HG02870 (cell line): ENCODE measurements at regions not wholly inside any gene's neighbourhood (a gene's known extent, or its start where the extent isn't known, plus 50 kb on each side); places are given as distances from the start of the nearest gene placed in this dataset.
"Not testable (repeated sequence)": the region's sequence is repeated elsewhere in the genome, so short reads cannot be mapped to it uniquely, and the experiment has no call there.

Experiments
- ATAC-seq: cut with Tn5 transposase; IDR thresholded peaks from one replicate; pipeline ENCODE4 v1.9.1; 2021; ENCODE audit warnings: mild to moderate bottlenecking, moderate library complexity; ENCODE audit not compliant: unreplicated experiment

DNA sequence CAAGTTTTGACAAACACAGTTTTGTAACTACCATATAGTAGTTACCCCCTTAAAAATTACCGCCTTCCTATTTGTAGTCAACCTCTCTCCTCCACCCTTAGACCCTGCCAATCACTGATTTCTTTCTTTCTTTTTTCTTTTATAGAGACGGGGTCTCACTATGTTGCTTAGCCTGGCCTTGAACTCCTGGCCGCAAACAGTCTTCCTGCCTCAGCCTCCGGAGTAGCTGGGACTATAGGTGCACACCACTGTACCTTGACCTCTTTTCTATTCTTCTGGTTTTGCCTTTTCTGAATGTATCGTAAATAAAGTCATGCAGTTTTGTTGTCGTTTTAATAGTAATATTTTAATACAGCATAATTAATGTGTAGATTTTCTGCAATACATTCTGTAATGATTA is 460.3 kb downstream of the EPM2A start:
- no peak for ATAC-seq

DNA sequence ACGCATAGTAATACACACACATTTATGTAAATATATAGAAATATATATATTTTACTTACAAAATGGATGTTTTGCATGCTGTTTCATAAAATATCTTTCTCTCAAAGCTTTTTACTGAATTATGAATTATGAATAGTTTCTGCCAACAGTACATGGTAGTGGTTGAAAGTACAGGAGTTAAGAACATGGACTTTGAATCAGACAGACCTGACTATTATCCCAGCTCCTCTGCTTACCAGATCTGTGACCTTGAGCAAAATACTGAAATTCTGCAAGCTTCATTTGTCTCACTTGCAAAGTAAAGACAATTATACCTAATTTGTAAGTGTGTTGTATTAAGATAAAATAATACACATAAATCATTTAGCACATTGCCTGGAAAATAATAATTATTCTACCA is 459.5 kb downstream of the EPM2A start:
- ATAC-seq: no peak

DNA sequence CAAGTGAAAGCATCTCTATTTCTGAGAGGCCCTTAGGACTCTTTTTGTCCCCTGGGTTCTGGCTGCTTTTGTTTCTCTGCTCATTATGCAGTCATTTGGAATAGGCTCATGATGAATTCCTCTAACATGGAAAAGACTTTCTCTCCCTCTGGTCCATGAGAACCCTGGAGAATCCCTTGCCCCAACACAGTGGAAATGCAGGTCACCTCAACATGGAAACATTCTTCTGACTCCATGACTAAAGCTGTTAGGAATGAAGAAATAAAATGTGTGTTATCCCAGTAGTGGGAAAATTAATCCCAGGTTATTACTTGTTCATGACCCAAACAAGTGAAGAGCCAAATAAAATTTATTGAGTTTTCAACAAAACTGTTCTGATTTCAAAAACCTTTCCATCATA is 458.6 kb downstream of the EPM2A start:
- no peak for ATAC-seq

DNA sequence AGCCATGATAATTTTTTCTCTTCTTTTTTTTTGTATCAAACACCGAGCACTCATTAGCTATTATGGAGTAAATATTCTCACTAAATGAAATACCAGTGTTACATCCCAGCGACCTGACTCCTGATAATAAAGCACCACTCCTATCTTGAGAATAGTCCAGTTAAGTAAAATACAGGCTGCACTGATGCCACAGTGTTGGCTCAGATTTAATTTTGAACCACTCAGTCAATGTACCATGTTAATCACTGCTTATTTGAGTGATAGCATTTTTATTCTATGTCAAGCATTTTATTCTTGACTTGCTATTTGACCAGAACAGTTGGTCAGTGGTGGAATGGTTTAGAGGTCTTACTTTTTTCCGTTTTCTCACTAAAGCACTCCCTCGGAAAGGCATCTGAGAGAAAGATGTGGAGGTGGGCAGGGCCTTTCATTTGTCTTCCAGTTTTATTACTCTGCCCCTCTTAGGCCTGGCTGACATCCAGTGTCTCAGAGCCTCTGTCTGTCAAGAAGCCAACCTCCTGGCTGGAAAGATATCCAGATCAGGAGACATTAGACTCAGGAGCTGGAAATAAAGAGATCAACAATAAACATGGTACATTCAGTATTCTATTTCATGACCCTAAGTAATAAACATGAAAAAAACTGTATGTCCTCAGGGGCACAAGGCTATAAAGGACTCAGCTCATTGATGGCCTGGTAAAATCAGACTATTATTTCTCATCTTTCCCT is 457.8 kb downstream of the EPM2A start:
- ATAC-seq: no peak

DNA sequence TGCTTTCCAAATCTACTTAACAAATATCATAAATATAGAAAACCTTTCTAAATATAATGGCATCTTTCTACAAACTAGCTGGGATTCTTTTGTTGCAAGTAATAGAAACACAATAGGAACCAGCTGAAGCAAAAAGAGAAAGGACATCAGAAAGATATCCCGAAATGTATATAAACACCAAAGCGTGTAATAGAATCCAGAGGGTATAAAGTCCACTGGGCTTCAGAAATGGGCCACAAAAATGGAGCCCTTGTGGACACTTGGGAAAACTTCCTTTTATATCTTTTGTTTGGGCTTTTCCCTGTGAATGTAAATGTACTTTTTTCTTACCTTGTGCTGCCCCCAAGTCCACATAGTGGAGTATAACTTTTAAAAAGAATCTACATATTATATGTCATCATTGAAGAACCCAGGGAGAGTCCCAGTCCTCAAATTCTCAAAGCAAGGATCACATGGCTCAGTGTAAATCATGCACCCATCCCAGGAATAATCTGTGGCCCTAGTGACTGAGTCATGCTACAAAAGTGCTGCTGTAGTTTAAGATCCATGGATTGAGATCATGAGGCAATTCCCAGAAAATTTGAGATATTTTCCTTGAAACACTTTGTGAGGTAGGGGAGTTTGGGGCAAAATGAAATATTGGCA is 457.0 kb downstream of the EPM2A start:
- ATAC-seq: no peak

DNA sequence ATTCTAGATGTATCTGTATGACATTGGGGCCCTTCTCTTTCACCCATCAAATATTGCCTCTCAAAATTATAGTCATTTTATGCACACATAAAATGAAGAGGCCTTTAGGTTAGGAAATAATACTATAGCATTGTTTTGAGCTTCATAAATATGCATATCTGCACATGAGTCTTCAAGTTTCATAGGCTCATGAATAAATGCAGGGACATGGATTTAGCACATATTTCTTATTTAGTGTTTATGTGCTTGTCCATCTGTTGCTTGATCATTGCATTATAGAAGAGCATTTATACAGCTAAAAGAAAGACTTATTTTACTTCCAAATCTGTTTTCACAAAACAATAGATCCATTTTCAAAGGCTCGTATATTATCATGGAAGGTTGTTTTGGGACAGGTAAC is 455.8 kb downstream of the EPM2A start:
- ATAC-seq: no peak

DNA sequence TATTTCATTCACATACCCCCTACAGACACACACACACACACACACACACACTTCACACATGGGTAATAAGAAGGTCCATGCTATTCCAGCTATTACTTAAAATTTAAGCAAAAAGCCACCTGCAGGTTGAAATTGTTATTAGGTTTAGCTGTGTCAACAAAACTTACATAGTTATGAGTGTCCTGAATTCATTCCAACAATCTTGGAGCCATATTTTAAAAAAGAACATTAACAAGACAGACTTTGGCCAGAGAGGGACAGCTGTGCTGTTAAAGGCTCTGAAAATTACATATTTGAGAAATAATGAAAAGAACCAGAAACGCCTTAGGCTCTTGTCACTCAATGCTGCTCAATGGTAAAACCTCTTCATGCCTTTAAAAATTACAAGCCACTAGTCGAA is 455.3 kb downstream of the EPM2A start:
- ATAC-seq: no peak

DNA sequence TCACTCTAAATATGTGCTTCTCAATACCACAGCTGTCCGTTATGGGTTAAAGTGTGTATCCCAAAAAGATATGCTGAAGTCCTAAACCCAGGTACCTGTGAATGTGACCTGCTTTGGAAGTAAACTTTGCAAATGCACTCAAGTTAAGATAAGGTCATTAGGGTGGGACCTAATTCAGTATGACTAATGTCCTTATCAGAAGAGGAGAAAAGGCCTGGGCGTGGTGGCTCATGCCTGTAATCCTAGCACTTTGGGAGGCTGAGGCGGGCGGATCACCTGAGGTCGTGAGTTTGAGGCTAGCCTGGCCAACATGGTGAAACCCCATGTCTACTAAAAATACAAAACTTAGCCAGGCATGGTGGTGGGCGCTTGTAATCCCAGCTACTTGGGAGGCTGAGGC is 452.1 kb downstream of the EPM2A start:
- not testable (repeated sequence) for ATAC-seq

DNA sequence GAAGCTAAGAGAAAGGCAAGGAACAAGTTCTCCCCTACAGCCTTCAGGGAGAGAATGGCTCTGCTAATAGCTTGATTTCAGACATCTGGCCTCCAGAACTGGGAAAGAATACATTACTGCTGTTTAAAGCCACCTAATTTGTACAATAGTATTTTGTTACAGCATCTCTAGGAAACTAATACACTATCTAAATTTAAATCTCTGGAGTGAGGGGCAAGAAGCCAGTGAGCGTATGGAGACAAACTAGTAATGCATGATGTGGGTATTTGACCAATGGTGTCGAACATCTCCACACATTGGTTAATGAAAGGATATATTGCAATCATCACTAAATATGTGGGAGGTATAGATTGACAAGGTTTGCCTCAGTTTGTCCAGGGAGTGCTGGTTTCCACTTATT is 451.5 kb downstream of the EPM2A start:
- no peak for ATAC-seq

DNA sequence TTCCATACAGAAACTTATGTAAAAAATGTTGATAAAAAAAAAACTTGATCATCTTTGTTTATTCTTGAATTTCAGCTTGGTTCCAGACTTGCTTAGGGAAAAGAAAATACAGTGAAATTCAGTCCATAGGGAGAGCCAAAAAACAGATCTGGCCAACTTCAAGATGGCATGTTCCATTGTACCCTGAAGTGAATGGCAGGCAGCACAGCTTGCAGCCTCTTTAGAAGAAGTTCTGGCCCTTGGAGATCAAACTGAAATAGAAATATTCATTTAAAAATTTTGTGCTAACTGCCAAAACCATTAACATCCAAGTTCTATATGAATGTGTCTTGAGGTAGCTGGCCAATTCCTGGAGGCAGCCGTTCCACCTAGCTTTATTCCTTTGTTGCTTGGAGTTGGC is 448.4 kb downstream of the EPM2A start:
- ATAC-seq: no peak

DNA sequence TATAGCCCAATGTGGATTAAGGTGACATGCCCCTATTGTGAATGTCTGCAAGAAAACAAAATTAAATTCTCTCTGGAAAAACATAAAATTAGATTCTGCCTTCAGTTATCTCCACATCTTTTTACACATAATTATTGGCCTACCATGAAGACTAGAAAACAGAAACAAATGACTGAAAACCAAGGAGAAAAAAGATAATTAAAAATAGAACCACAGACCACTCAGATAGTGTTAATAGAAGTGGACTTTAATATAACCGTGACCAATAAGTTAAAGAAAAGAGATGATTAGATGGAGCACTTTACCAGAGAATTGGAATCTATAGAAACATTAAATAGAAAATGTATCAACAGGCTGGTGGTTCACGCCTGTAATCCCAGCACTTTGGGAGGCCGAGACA is 445.7 kb downstream of the EPM2A start:
- ATAC-seq: no peak

DNA sequence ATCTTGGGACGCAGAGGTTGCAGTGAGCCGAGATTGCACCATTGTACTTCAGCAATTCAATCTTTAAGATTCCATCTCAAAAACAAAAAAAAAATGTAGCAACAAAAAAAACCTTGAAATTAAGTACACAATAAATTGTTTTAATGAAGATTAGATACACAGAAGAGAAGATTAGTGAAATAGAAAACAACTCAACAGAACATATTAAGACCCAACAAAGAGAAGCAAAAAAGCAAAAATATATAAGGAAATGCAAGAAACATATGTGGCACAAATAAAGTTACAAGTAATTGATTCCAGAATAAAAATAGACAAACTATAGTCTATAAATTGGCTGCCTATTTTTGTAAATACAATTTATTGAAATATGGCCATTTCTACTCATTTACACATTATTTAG is 445.2 kb downstream of the EPM2A start:
- no peak for ATAC-seq

DNA sequence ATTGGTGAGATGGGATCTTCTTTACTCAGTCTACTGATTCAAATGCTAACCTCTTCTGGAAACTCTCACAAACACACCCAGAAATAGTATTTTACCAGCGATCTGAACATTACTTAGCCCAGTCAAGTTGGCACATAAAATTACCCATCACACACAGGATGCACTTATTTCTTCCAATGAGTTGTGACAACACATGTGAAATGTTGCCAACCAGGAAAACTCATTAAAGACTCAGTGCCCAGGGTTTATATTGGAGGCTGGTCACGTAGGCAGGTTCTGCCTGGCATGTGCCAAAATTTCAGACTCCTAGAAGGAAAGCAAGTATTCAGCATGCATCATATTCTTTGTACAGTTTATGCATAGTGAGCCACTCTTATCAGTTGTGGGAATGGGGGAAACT is 443.3 kb downstream of the EPM2A start:
- no peak for ATAC-seq

DNA sequence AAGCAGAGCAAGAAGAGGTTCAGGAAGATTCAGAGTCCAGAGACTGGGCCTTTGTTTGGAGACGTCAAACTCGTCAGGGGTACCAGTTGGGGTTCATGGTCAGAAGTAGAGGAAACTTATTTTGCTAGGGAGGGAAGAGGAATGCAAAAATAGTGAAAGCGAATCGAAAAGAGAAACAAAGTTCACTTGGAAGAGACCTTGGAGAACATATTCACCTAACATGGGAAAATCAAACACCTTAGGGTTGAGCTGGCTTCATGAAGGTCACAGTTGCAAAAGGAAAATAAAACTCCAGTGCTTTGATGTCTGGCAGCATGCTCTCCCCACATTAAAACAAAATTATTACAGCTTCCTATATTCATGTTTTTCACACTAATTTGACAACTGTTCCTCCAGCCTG is 440.4 kb downstream of the EPM2A start:
- no peak for ATAC-seq

DNA sequence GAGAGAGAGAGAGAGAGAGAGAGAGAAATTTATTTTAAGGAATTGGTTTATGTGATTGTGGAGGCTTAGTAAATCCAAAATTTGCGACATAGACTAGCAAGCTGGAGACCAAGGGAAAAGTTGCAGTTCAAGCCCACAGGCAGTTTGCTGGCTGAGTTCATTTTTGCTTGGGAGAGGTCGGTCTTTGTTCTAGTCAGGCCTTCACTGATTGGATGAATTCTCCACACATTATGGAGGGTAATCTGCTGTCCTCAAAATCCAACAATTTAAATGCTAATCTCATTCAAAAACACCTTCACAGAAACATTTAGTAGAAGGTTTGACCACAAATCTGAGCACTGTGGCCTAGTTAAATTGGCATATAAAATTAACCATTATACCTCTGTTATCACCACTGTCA is 439.6 kb downstream of the EPM2A start:
- no peak for ATAC-seq

DNA sequence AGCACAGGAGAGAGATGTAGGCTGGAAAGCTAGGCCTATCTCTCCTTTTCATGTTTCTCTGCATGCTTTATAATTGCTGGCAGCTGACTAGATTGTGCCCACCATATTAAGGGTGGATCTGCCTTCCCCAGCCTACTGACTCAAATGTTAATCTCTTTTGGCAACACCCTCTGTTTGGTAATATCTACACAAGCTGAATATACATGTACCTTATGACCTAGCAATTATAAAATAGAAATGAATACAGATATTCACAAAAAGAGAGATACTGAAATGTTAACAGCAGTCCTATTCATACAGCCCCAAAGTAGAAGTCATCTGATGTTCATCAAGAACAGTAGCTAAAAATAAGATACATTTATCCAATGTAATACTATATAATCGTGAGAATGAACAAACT is 429.6 kb downstream of the EPM2A start:
- ATAC-seq: no peak

DNA sequence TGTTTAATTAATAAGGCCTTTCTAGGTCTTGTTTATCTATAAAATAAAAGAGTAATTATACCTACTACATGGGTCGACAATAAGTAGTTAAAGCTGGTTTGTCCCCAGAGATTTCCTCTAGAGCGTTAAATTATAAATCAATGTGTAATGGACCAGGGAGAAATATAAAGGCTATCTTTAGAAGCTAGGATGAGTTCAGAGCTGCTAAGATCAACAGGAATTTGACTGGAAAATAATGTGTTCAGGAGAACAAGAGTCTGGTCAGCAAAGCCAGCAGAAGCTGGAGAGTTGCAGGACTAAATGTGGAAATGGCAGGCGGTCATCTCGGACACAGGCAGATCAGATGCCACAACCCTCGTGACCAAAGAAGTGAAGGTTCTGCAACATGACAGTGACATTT is 428.8 kb downstream of the EPM2A start:
- ATAC-seq: no peak

DNA sequence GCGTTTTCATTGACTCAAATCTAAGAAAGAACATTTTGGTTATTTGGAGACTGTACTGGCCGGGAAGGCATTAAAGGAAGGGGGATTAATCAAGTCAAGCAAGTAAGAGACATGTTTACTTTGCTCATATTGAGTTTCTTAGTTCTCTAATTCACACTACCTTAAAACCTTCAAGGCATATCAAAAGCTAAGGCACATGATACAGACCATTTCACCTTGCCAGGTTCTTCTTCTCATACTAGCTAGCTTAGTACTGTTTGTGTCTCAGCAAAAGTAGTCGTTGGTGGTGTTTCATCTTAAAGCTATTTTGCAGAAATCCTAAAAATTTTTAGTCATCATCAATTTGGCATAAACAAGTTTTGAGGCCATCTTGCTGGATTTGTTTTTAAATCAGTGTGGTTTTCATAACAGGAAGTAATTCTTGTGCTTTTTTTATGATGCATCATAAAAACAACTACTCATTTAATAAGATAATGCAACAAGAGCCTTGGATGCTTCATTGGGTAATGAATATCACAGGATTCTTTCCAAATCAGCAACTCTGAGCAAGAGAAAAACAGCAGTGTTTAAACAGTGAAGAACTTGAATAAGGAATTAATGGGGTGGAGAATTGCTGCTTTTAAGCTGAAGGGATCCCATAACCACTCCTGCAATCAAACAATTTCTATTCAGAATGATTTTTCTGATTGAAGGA is 425.3 kb downstream of the EPM2A start:
- no peak for ATAC-seq

DNA sequence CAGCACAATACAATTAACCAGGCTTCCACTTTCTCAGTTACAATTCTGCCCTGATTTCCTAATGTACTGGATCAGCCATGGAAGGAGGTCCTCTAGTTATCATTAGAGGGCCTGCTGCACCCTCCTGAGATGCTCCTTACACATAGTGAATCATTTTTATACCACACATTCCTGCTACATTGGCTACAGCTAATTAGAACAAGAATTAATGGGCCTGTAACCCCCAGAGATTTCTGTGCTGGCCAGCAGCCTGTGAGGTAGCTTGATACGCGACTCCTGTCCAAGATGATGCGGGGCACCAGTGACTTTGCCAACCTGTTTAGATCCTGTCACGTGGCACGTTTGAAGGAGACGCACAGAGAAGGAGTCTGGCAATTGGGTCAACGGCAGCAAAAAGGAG is 422.8 kb downstream of the EPM2A start:
- no peak for ATAC-seq

DNA sequence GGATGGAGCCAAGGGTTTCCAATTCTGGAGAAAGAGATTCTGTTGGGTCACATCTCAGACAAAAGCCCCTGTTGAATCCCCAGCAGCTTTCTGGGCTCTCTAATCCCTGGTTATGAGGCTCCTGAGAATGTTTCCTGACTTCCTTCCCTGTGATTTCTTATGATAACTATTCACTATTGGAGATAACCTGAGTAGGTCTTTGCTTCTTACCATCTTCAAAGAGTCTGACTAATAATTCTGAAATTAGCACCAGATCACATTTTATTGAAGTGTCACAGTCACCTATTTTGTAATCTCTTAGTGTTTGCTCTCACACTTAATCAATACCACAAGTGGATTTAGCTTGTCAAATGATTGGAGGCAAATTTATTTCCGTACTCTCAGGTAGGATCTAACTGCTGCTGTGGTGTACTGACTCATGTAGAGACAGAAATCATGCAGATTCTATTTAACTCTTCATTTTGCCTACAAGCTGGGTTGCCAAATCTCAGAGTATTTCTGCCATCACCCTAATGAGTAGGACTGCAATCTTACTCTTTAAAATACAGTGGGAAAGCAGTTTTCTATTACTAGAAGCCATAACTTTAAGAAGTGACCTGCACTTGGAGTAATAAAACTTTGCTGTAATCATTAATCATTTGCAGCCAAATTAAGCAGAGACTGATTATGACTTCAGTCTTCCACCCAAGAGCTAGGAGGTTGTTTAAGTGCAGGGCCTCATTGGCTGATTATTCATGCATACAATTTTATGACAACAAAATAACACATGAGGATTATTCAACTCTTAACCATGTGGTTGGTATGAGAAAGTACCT is 422.1 kb downstream of the EPM2A start:
- ATAC-seq: no peak

DNA sequence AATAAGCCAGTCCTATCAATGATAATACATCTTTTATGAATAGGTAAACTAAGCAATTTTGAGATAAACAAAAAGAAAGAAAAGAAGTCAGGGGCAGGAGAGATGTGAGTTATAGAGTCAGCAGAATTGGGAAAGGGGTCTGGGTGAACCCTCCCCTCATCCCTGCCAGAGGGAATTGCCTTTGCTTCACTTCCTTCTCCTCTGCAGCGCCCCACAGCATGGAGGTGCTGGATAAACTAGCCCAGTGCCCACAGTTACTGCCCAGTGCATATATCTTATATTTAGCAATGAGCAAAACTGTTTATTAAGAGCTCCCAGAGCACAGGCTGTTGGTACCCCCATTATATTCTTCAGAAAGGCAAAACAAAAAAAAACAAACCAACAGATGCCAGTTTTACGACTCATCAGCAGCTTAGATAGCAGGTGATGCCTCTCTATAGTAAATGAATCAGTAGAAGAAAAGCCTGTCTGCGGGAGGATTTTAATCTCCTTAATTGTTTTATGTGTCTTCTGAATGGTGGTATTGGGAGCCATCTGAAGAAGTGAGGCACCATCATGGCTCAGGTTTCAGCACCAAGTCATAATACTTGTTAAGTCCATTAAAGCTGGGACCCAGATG is 419.2 kb downstream of the EPM2A start:
- ATAC-seq: no peak
